Neural progenitor cell (in vitro differentiated cells): ENCODE measurements at regions not wholly inside any gene's neighbourhood (a gene's known extent, or its start where the extent isn't known, plus 50 kb on each side); places are given as distances from the start of the nearest gene placed in this dataset.
"Not testable (repeated sequence)": the region's sequence is repeated elsewhere in the genome, so short reads cannot be mapped to it uniquely, and the experiment has no call there.

ENCODE experiments used
- CTCF ChIP-seq: fragments of 200-600 bp; sonication (generic); IDR thresholded peaks from 2 replicates; pipeline ENCODE4 v1.5.1; 2017; ENCODE audit warnings: antibody characterized with exemption, mild to moderate bottlenecking
- EZH2 ChIP-seq: fragments of 200-600 bp; sonication (generic); IDR thresholded peaks from 2 replicates; pipeline ENCODE4 v1.6.1; 2017; ENCODE audit warnings: antibody characterized with exemption, mild to moderate bottlenecking, moderate library complexity
- EZH2phosphoT487 ChIP-seq: fragments of 200-600 bp; sonication (generic); IDR thresholded peaks from 2 replicates; pipeline ENCODE4 v1.6.1; 2017; ENCODE audit warnings: antibody characterized with exemption

GRCh38 chr14:27908484-27908883, 858.1 kb upstream of the FOXG1 start:
- not testable (repeated sequence) for TF ChIP-seq CTCF, EZH2, EZH2phosphoT487
